PC-9 (cell line): ENCODE measurements at regions not wholly inside any gene's neighbourhood (a gene's known extent, or its start where the extent isn't known, plus 50 kb on each side); places are given as distances from the start of the nearest gene placed in this dataset.
A peak's percentile ranks its signal among the peaks of the same experiment; 100 is the strongest.
"Not testable (repeated sequence)": the region's sequence is repeated elsewhere in the genome, so short reads cannot be mapped to it uniquely, and the experiment has no call there.

Experiments used
- BruUV-seq: library from RNA; stranded (reverse); fragments of 400-500 nt; replicated peaks from 2 replicates; lab custom pipeline; 2021; lab: Mats Ljungman, UMichigan
- CTCF ChIA-PET: fragments of 300-600 bp; sonication (Branson Sonifier 250); formaldehyde crosslinking; loops from one replicate; lab custom pipeline; 2022; ENCODE audit warnings: antibody characterized with exemption; lab: Charles Lee
- POLR2A ChIA-PET: fragments of 300-600 bp; sonication (Branson Sonifier 250); formaldehyde crosslinking; loops from one replicate; lab custom pipeline; 2022; ENCODE audit warnings: antibody characterized with exemption; ENCODE audit not compliant: unreplicated experiment; lab: Charles Lee
- DNase-seq, 2 experiments: peaks; one replicate each; pipeline versions ENCODE4 v3.0.0 to v3.0.0-alpha.2; 2015 to 2022; ENCODE audit warnings: mixed read lengths in 1 of 2
- H2AFZ ChIP-seq: fragments of 200-600 bp; sonication (generic); 2 replicates; pipeline ENCODE4 v1.8.1; 2017; ENCODE audit warnings: antibody characterized with exemption
- H3F3A ChIP-seq: fragments of 200-600 bp; sonication (generic); 2 replicates; pipeline ENCODE4 v1.8.1; 2017; ENCODE audit warnings: antibody characterized with exemption, mild to moderate bottlenecking, low read depth; ENCODE audit not compliant: insufficient read depth
- H3K27ac ChIP-seq: fragments of 200-600 bp; sonication (generic); 2 replicates; pipeline ENCODE4 v1.6.1; 2016; ENCODE audit warnings: mixed run types
- H3K27me3 ChIP-seq: fragments of 200-600 bp; sonication (generic); 2 replicates; pipeline ENCODE4 v1.6.1; 2016; ENCODE audit warnings: low read depth, mixed run types; ENCODE audit not compliant: insufficient read depth
- H3K36me3 ChIP-seq: fragments of 200-600 bp; sonication (generic); 2 replicates; pipeline ENCODE4 v1.6.1; 2016; ENCODE audit warnings: low read depth, mixed run types
- H3K4me1 ChIP-seq: fragments of 200-600 bp; sonication (generic); replicated peaks from 2 replicates; pipeline ENCODE4 v1.6.1; 2016; ENCODE audit warnings: mixed run types; ENCODE audit not compliant: insufficient read depth
- H3K4me2 ChIP-seq: fragments of 200-600 bp; sonication (generic); 2 replicates; pipeline ENCODE4 v1.6.1; 2017; ENCODE audit warnings: mixed run types
- H3K4me3 ChIP-seq: fragments of 200-600 bp; sonication (generic); 2 replicates; pipeline ENCODE4 v1.6.1; 2016; ENCODE audit warnings: mixed run types
- H3K79me2 ChIP-seq: fragments of 200-600 bp; sonication (generic); 2 replicates; pipeline ENCODE4 v1.6.1; 2017; ENCODE audit warnings: low read depth, mixed run types
- H3K9me2 ChIP-seq: fragments of 200-600 bp; sonication (generic); 2 replicates; pipeline ENCODE4 v1.8.1; 2017; ENCODE audit warnings: mild to moderate bottlenecking; ENCODE audit not compliant: insufficient read depth
- H3K9me3 ChIP-seq: fragments of 200-600 bp; sonication (generic); 2 replicates; pipeline ENCODE4 v1.8.1; 2016; ENCODE audit warnings: low read depth; ENCODE audit not compliant: insufficient read depth
- H4K20me1 ChIP-seq: fragments of 200-600 bp; sonication (generic); 2 replicates; pipeline ENCODE4 v1.8.1; 2017; ENCODE audit not compliant: insufficient read depth
- EZH2 ChIP-seq: fragments of 200-600 bp; sonication (generic); IDR thresholded peaks from 2 replicates; pipeline ENCODE4 v1.8.0; 2017; ENCODE audit warnings: antibody characterized with exemption, low read depth
- intact Hi-C: fragments of 100-400 bp; cut with micrococcal nuclease; formaldehyde crosslinking; loops from one replicate; pipeline ENCODE4 v1.10.0; 2022; ENCODE audit not compliant: unreplicated experiment
- TF ChIP-seq, protein P1 (sequence below): fragments of 200-600 bp; sonication (generic); conservative IDR thresholded peaks from 2 replicates; pipeline ENCODE4 v1.6.1; 2017; ENCODE audit warnings: mixed run types, antibody characterized with exemption, mild to moderate bottlenecking, moderate library complexity

DNA sequence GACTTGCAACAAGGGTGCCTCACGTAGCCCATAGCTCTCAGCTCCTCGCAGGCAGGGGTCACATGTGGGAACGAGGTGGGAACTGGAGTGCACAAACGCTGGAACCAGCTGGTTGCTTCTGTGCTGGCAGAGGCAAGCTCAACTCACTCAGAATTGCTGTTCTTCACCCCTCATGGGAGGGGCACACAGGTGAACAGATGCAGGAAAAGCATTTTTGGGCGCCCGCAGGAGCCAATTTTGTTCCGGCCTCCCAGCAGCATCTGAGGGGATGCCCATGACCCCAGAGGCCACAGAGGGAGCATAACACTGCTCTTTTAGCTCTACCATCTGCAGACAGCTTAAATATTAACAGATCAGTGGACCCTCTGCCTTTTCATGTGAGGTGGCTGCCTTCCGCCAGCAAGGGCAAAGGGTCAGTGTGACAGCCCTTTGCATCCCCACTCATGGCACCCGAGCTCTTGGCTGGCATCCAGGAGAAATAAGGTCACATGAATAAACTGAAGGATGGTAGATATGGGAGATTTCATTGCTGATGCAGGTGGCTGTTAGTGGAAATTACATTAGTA is 196.2 kb downstream of the SLCO4C1 start:
- H2AFZ ChIP-seq, result no peak overlapping the region
- no peak overlapping the region for H3K27ac ChIP-seq
- H3K4me1 ChIP-seq, result no peaks in the 10 kb centered on the region
- no TSS peak for BruUV-seq
- H3K36me3 ChIP-seq, result no peaks in the 10 kb centered on the region
- H4K20me1 ChIP-seq, result no peaks in the 10 kb centered on the region
- ChIA-PET CTCF (no interaction called here), POLR2A (no interaction called here)
- TF ChIP-seq EZH2, result no peak
- TF ChIP-seq, protein P1, sequence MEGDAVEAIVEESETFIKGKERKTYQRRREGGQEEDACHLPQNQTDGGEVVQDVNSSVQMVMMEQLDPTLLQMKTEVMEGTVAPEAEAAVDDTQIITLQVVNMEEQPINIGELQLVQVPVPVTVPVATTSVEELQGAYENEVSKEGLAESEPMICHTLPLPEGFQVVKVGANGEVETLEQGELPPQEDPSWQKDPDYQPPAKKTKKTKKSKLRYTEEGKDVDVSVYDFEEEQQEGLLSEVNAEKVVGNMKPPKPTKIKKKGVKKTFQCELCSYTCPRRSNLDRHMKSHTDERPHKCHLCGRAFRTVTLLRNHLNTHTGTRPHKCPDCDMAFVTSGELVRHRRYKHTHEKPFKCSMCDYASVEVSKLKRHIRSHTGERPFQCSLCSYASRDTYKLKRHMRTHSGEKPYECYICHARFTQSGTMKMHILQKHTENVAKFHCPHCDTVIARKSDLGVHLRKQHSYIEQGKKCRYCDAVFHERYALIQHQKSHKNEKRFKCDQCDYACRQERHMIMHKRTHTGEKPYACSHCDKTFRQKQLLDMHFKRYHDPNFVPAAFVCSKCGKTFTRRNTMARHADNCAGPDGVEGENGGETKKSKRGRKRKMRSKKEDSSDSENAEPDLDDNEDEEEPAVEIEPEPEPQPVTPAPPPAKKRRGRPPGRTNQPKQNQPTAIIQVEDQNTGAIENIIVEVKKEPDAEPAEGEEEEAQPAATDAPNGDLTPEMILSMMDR, result no peak
- no peaks in the 10 kb centered on the region for H3K27me3 ChIP-seq
- no peak overlapping the region for H3K4me2 ChIP-seq
- H3K9me3 ChIP-seq, result no peaks in the 10 kb centered on the region
- H3K9me2 ChIP-seq, result no peaks in the 10 kb centered on the region
- H3K4me3 ChIP-seq, result no peak overlapping the region
- intact Hi-C loops, result no loop called here
- no peaks in the 10 kb centered on the region for H3K79me2 ChIP-seq
- no peak for DNase-seq
- no peaks in the 10 kb centered on the region for H3F3A ChIP-seq

DNA sequence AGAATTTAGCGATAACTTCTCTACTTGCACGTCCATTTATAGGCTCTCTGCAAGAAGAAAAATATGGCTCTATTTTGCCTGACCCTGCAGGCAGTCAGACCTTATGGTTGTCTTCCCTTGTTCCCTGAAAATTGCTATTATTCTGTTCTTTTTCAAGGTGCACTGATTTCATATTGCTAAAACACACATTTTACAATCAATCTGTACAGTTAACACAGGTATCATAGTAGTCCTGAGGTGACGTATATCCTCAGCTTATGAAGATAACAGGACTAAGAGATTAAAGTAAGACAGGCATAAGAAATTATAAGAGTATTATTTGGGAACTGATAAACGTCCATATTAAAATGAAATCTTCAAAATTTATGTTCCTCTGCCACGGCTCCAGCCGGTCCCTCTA is 197.0 kb downstream of the SLCO4C1 start:
- intact Hi-C loops, POLR2A ChIA-PET, H3K27me3 ChIP-seq, H3K9me2 ChIP-seq, H3F3A ChIP-seq, H2AFZ ChIP-seq, H3K4me2 ChIP-seq, H3K27ac ChIP-seq, H4K20me1 ChIP-seq, H3K36me3 ChIP-seq, BruUV-seq, H3K4me1 ChIP-seq, CTCF ChIA-PET, H3K9me3 ChIP-seq, H3K4me3 ChIP-seq, DNase-seq, H3K79me2 ChIP-seq: not testable (repeated sequence)

DNA sequence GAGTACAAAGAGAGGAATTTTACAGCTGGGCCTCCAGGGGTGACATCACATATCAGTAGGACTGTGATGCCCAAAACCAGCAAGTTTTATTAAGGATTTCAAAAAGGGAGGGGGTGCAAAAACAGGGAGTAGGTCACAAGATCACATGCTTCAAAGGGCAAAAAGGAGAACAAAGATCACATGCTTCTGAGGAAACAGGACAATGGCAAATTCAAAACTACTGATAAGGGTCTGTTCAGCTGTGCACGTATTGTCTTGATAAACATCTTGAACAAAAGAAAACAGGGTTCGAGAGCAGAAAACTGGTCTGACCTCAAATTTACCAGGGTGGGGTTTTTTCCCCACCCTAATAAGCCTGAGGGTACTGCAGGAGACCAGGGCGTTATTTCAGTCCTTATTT is 197.5 kb downstream of the SLCO4C1 start:
- H2AFZ ChIP-seq, H3K9me3 ChIP-seq, H3K79me2 ChIP-seq, H3K36me3 ChIP-seq, POLR2A ChIA-PET, H3K9me2 ChIP-seq, H3K4me1 ChIP-seq, H3K4me2 ChIP-seq, CTCF ChIA-PET, H4K20me1 ChIP-seq, H3F3A ChIP-seq, H3K4me3 ChIP-seq, BruUV-seq, intact Hi-C loops, H3K27me3 ChIP-seq, H3K27ac ChIP-seq, DNase-seq: not testable (repeated sequence)

DNA sequence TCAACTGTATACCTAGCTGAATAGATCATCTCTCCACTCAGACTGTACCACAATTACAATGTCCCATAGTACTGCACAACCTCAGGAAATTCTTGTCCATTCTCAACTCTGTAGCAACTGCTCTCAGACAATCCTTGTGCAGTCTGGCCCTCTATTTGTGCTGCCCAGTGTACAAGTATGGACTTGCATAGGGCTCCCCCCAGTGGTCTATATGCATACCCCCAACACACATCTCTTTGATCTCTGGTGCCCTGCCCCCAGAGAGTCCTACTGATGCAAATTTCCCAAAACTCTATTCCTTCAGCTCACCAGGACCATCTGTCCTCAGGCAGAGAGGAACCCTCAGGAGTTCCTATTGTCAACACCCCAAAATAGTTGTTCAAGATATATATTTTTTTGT is 205.3 kb downstream of the SLCO4C1 start:
- Histone ChIP-seq H3F3A (no peaks in the 10 kb centered on the region), H3K36me3 (no peaks in the 10 kb centered on the region), H3K9me2 (no peaks in the 10 kb centered on the region; the same call in 1 of the 2 replicates), H3K27me3 (no peaks in the 10 kb centered on the region), H3K4me2 (no peak overlapping the region), H3K27ac (no peak overlapping the region), H3K79me2 (no peaks in the 10 kb centered on the region), H3K4me1 (no peaks in the 10 kb centered on the region), H3K9me3 (no peaks in the 10 kb centered on the region), H2AFZ (no peak overlapping the region), H3K4me3 (no peak overlapping the region), H4K20me1 (no peaks in the 10 kb centered on the region)
- no peak for TF ChIP-seq EZH2
- TF ChIP-seq, protein P1, result peak; percentile 55; the same call in 1 of the 2 replicates
- DNase-seq, result peak in 1 of 2 experiments; percentile 14
- ChIA-PET POLR2A (no interaction called here), CTCF (no interaction called here)
- intact Hi-C loops, result loop anchor here (2.0 kb wide), 1 partner anchor 148 kb away; no protein-coding TSS in a partner anchor
- no TSS peak for BruUV-seq
